ENCODE measurements at regions not wholly inside any gene's neighbourhood (a gene's known extent, or its start where the extent isn't known, plus 50 kb on each side); places are given as distances from the start of the nearest gene placed in this dataset.

- Histone ChIP-seq H3K27ac (ENCODE audit: low read length) (peak overlapping the region; percentile 98), H3K9me2 (replicated peaks; ENCODE audit: low read length) (no peaks in the 10 kb centered on the region), H3K9me3 (ENCODE audit: low read length) (0 out of 2 replicates have a peak, but pooled peaks cover 1% of the 10 kb centered on the region), H3K4me1 (ENCODE audit: insufficient read depth, low read length) (peaks cover 77% of the 10 kb centered on the region), H2AFZ (ENCODE audit: low read length) (no peak overlapping the region), H3K27me3 (ENCODE audit: low read length) (no peaks in the 10 kb centered on the region), H3F3A (ENCODE audit: low read length, unreplicated experiment) (peaks cover 26% of the 10 kb centered on the region), H3K4me2 (ENCODE audit: low read length) (peak overlapping the region; percentile 95), H3K36me3 (ENCODE audit: low read depth, low read length) (peaks cover 60% of the 10 kb centered on the region), H3K9ac (ENCODE audit: low read length) (peak overlapping the region; percentile 98), H4K20me1 (ENCODE audit: low read length) (peaks cover 35% of the 10 kb centered on the region), H3K79me2 (ENCODE audit: low read length) (peaks cover 82% of the 10 kb centered on the region), H3K4me3 (ENCODE audit: low read length) (peak overlapping the region; percentile 86)
- no peak for DNase-seq
- no peak for TF ChIP-seq EZH2phosphoT487 (IDR thresholded peaks at IDR 0.05; ENCODE audit: borderline replicate concordance, low read length)
- TF ChIP-seq CTCF (conservative IDR thresholded peaks at IDR 0.05; ENCODE audit: low read depth, low read length): no peak
- no peak for TF ChIP-seq EZH2 (IDR thresholded peaks at IDR 0.05; ENCODE audit: low read length, unreplicated experiment)
- CTCF ChIA-PET: no interaction called here
- intact Hi-C loops (cut with micrococcal nuclease): no loop called here
- BruUV-seq (replicated peaks): no TSS peak
- POLR2A ChIA-PET (ENCODE audit: unreplicated experiment): no interaction called here
- no peak for ATAC-seq
These were observed 147.2 kb upstream of the GGTLC1 start for GRCh38 chr20:24135781-24136180.

GRCh38 chr20:24134930-24135329 is 146.4 kb upstream of the GGTLC1 start:
- POLR2A ChIA-PET (ENCODE audit: unreplicated experiment): interaction anchor here (0.6 kb wide), 1 partner anchor 24 kb away, joined by 3 read pairs; no protein-coding TSS in a partner anchor
- TSS peak; percentile 50 for BruUV-seq (replicated peaks)
- no peak for DNase-seq
- Histone ChIP-seq H3K36me3 (ENCODE audit: low read depth, low read length) (peaks cover 58% of the 10 kb centered on the region), H3K9me3 (ENCODE audit: low read length) (peaks cover 9% of the 10 kb centered on the region; the same call in 1 of the 2 replicates), H3K4me3 (ENCODE audit: low read length) (peak overlapping the region; percentile 86), H2AFZ (ENCODE audit: low read length) (0 out of 2 replicates have a peak overlapping the region, but pooled peaks have one; percentile 4), H3K79me2 (ENCODE audit: low read length) (peaks cover 74% of the 10 kb centered on the region), H3K27me3 (ENCODE audit: low read length) (no peaks in the 10 kb centered on the region), H3K4me2 (ENCODE audit: low read length) (peak overlapping the region; percentile 95), H3K4me1 (ENCODE audit: insufficient read depth, low read length) (peaks cover 72% of the 10 kb centered on the region), H3K9ac (ENCODE audit: low read length) (peak overlapping the region; percentile 98), H3K27ac (ENCODE audit: low read length) (peak overlapping the region; percentile 98), H4K20me1 (ENCODE audit: low read length) (peaks cover 29% of the 10 kb centered on the region), H3K9me2 (replicated peaks; ENCODE audit: low read length) (no peaks in the 10 kb centered on the region), H3F3A (ENCODE audit: low read length, unreplicated experiment) (peaks cover 26% of the 10 kb centered on the region)
- intact Hi-C loops (cut with micrococcal nuclease): no loop called here
- ATAC-seq: no peak
- CTCF ChIA-PET: interaction anchor here (0.7 kb wide), 1 partner anchor 15 kb away, joined by 3 read pairs; no protein-coding TSS in a partner anchor
- no peak for TF ChIP-seq CTCF (conservative IDR thresholded peaks at IDR 0.05; ENCODE audit: low read depth, low read length)
- no peak for TF ChIP-seq EZH2phosphoT487 (IDR thresholded peaks at IDR 0.05; ENCODE audit: borderline replicate concordance, low read length)
- no peak for TF ChIP-seq EZH2 (IDR thresholded peaks at IDR 0.05; ENCODE audit: low read length, unreplicated experiment)

GRCh38 chr20:24134284-24134683 is 145.7 kb upstream of the GGTLC1 start:
- H3F3A ChIP-seq (ENCODE audit: low read length, unreplicated experiment): peaks cover 22% of the 10 kb centered on the region
- peaks cover 67% of the 10 kb centered on the region for H3K79me2 ChIP-seq (ENCODE audit: low read length)
- peak overlapping the region; percentile 98 for H3K27ac ChIP-seq (ENCODE audit: low read length)
- peak overlapping the region; percentile 86 for H3K4me3 ChIP-seq (ENCODE audit: low read length)
- H3K4me2 ChIP-seq (ENCODE audit: low read length): peak overlapping the region; percentile 95
- TF ChIP-seq EZH2phosphoT487 (IDR thresholded peaks at IDR 0.05; ENCODE audit: borderline replicate concordance, low read length) (no peak), EZH2 (IDR thresholded peaks at IDR 0.05; ENCODE audit: low read length, unreplicated experiment) (no peak), CTCF (conservative IDR thresholded peaks at IDR 0.05; ENCODE audit: low read depth, low read length) (no peak)
- ChIA-PET CTCF (interaction anchor here (0.7 kb wide), 1 partner anchor 15 kb away, joined by 3 read pairs; no protein-coding TSS in a partner anchor), POLR2A (ENCODE audit: unreplicated experiment) (interaction anchor here (0.6 kb wide), 1 partner anchor 23 kb away, joined by 3 read pairs; no protein-coding TSS in a partner anchor)
- peak; percentile 99 for DNase-seq
- H3K36me3 ChIP-seq (ENCODE audit: low read depth, low read length): peaks cover 51% of the 10 kb centered on the region
- H2AFZ ChIP-seq (ENCODE audit: low read length): peak overlapping the region; percentile 19; the same call in 1 of the 2 replicates
- H4K20me1 ChIP-seq (ENCODE audit: low read length): peaks cover 29% of the 10 kb centered on the region
- BruUV-seq (replicated peaks): no TSS peak
- peaks cover 14% of the 10 kb centered on the region; the same call in 1 of the 2 replicates for H3K9me3 ChIP-seq (ENCODE audit: low read length)
- peaks cover 68% of the 10 kb centered on the region for H3K4me1 ChIP-seq (ENCODE audit: insufficient read depth, low read length)
- peak overlapping the region; percentile 98 for H3K9ac ChIP-seq (ENCODE audit: low read length)
- no peaks in the 10 kb centered on the region for H3K9me2 ChIP-seq (replicated peaks; ENCODE audit: low read length)
- peak; percentile 52 for ATAC-seq
- H3K27me3 ChIP-seq (ENCODE audit: low read length): no peaks in the 10 kb centered on the region
- intact Hi-C loops (cut with micrococcal nuclease): no loop called here
